NB4 (cell line): ENCODE measurements at regions not wholly inside any gene's neighbourhood (a gene's known extent, or its start where the extent isn't known, plus 50 kb on each side); places are given as distances from the start of the nearest gene placed in this dataset.

Experiments
- CTCF ChIP-seq: IDR thresholded peaks from one replicate; pipeline ENCODE4 v1.5.1; 2012; ENCODE audit warnings: low read depth, low read length
- MAX ChIP-seq: IDR thresholded peaks from 2 replicates; pipeline ENCODE4 v1.6.1; 2011; ENCODE audit warnings: low read depth, low read length
- POLR2A ChIP-seq: IDR thresholded peaks from 2 replicates; pipeline ENCODE4 v1.6.1; 2011; ENCODE audit warnings: mild to moderate bottlenecking; ENCODE audit not compliant: insufficient read length; ENCODE audit errors: extremely low read depth

- no peak for TF ChIP-seq CTCF
- no peak for TF ChIP-seq MAX
- no peak for TF ChIP-seq POLR2A
Observed at GRCh38 chr3:124552224-124552623, 178.0 kb upstream of the UMPS start.
